Neural cell (in vitro differentiated cells): ENCODE measurements at regions not wholly inside any gene's neighbourhood (a gene's known extent, or its start where the extent isn't known, plus 50 kb on each side); places are given as distances from the start of the nearest gene placed in this dataset.

Source experiments
- H2AFZ ChIP-seq: fragments of 200-600, 300-800 bp; sonication (generic), shearing (Covaris generic); 2 replicates; pipeline ENCODE4 v1.6.0; 2014; ENCODE audit warnings: low read depth, mild to moderate bottlenecking, antibody characterized with exemption, low read length, moderate library complexity
- H3F3A ChIP-seq: fragments of 200-600 bp; shearing (Covaris generic); 2 replicates; pipeline ENCODE4 v1.6.1; 2016; ENCODE audit warnings: mild to moderate bottlenecking, moderate library complexity, mixed read lengths, antibody characterized with exemption, low read length; ENCODE audit not compliant: insufficient read depth, poor library complexity, severe bottlenecking
- H3K27ac ChIP-seq: fragments of 200-600, 300-800 bp; sonication (generic), shearing (Covaris generic); 2 replicates; pipeline ENCODE4 v1.5.1; 2014; ENCODE audit warnings: mild to moderate bottlenecking, low read length, moderate library complexity
- H3K27me3 ChIP-seq: fragments of 300-800, 200-600 bp; sonication (generic), shearing (Covaris generic); 2 replicates; pipeline ENCODE4 v1.6.0; 2014; ENCODE audit warnings: mild to moderate bottlenecking, low read depth, low read length, moderate library complexity; ENCODE audit not compliant: insufficient read depth
- H3K36me3 ChIP-seq: fragments of 300-800, 200-600 bp; sonication (generic), shearing (Covaris generic); 2 replicates; pipeline ENCODE4 v1.5.1; 2014; ENCODE audit warnings: mild to moderate bottlenecking, antibody characterized with exemption, low read length, moderate library complexity; ENCODE audit not compliant: insufficient read depth
- H3K4me2 ChIP-seq: fragments of 300-800, 200-600 bp; sonication (generic), shearing (Covaris generic); 2 replicates; pipeline ENCODE4 v1.6.0; 2014; ENCODE audit warnings: mild to moderate bottlenecking, low read length
- H3K4me3 ChIP-seq: fragments of 300-800, 200-600 bp; sonication (generic), shearing (Covaris generic); 2 replicates; pipeline ENCODE4 v1.5.1; 2014; ENCODE audit warnings: mild to moderate bottlenecking, low read length, moderate library complexity
- H3K79me2 ChIP-seq: fragments of 200-600 bp; shearing (Covaris generic); replicated peaks from 2 replicates; pipeline ENCODE4 v1.6.0; 2014; ENCODE audit warnings: mild to moderate bottlenecking, low read length, moderate library complexity; ENCODE audit not compliant: insufficient read depth
- H3K9ac ChIP-seq: fragments of 300-800, 200-600 bp; sonication (generic), shearing (Covaris generic); 2 replicates; pipeline ENCODE4 v1.6.1; 2016; ENCODE audit warnings: mild to moderate bottlenecking, low read length, mixed read lengths
- H3K9me2 ChIP-seq: fragments of 200-600 bp; shearing (Covaris generic); 2 replicates; pipeline ENCODE4 v1.6.1; 2016; ENCODE audit warnings: mild to moderate bottlenecking, low read length, mixed read lengths; ENCODE audit not compliant: insufficient read depth
- H3K9me3 ChIP-seq: fragments of 200-600, 300-800 bp; sonication (generic), shearing (Covaris generic); 2 replicates; pipeline ENCODE4 v1.6.1; 2016; ENCODE audit warnings: mild to moderate bottlenecking, mixed run types, low read length, moderate library complexity, mixed read lengths
- H4K20me1 ChIP-seq: fragments of 200-600 bp; shearing (Covaris generic); 2 replicates; pipeline ENCODE4 v1.6.1; 2016; ENCODE audit warnings: mild to moderate bottlenecking, mixed run types; ENCODE audit not compliant: insufficient read depth
- CTCF ChIP-seq: fragments of 450-650 bp; IDR thresholded peaks from 2 replicates; pipeline ENCODE4 v1.5.1; 2014; ENCODE audit warnings: antibody characterized with exemption, mild to moderate bottlenecking, moderate library complexity; ENCODE audit not compliant: poor library complexity, severe bottlenecking
- EP300 ChIP-seq: fragments of 450-650 bp; conservative IDR thresholded peaks from 2 replicates; pipeline ENCODE4 v1.6.1; 2014; ENCODE audit warnings: antibody characterized with exemption, mild to moderate bottlenecking, moderate library complexity; ENCODE audit not compliant: poor library complexity, severe bottlenecking
- EZH2 ChIP-seq: fragments of 200-600, 300-800 bp; shearing (Covaris generic), sonication (generic); IDR thresholded peaks from 2 replicates; pipeline ENCODE4 v1.6.1; 2014; ENCODE audit warnings: antibody characterized with exemption, low read length, borderline replicate concordance, mild to moderate bottlenecking; ENCODE audit not compliant: insufficient read depth, poor library complexity, severe bottlenecking
- MXI1 ChIP-seq: fragments of 450-650 bp; conservative IDR thresholded peaks from 2 replicates; pipeline ENCODE4 v1.6.1; 2014; ENCODE audit warnings: antibody characterized with exemption, mild to moderate bottlenecking; ENCODE audit not compliant: poor library complexity, severe bottlenecking
- POLR2AphosphoS5 ChIP-seq: IDR thresholded peaks from 2 replicates; pipeline ENCODE4 v1.6.1; 2012
- RAD21 ChIP-seq: fragments of 450-650 bp; conservative IDR thresholded peaks from 2 replicates; pipeline ENCODE4 v1.6.1; 2014; ENCODE audit warnings: antibody characterized with exemption, mild to moderate bottlenecking, moderate library complexity
- REST ChIP-seq: IDR thresholded peaks from 2 replicates; pipeline ENCODE4 v1.6.1; 2012; ENCODE audit warnings: borderline replicate concordance
- SMC3 ChIP-seq: fragments of 450-650 bp; conservative IDR thresholded peaks from 2 replicates; pipeline ENCODE4 v1.6.1; 2014; ENCODE audit warnings: antibody characterized with exemption, mild to moderate bottlenecking, moderate library complexity; ENCODE audit not compliant: poor library complexity
- TAF1 ChIP-seq: IDR thresholded peaks from 2 replicates; pipeline ENCODE4 v1.6.1; 2012; ENCODE audit warnings: low read depth

GRCh38 chr13:66128201-66128600 is 1101.9 kb downstream of the PCDH9 start:
- H3K36me3 ChIP-seq = no peaks in the 10 kb centered on the region
- H3K9ac ChIP-seq = no peak overlapping the region
- no peaks in the 10 kb centered on the region for H3K27me3 ChIP-seq
- TF ChIP-seq CTCF (no peak), SMC3 (no peak), REST (no peak), POLR2AphosphoS5 (no peak), RAD21 (no peak), EZH2 (no peak), TAF1 (no peak), MXI1 (no peak), EP300 (no peak)
- no peaks in the 10 kb centered on the region for H3K79me2 ChIP-seq
- no peaks in the 10 kb centered on the region for H3F3A ChIP-seq
- no peaks in the 10 kb centered on the region for H3K9me2 ChIP-seq
- no peaks in the 10 kb centered on the region for H4K20me1 ChIP-seq
- no peak overlapping the region for H3K4me3 ChIP-seq
- no peak overlapping the region for H3K4me2 ChIP-seq
- no peak overlapping the region for H3K27ac ChIP-seq
- H2AFZ ChIP-seq = no peak overlapping the region
- no peaks in the 10 kb centered on the region for H3K9me3 ChIP-seq

- H3K4me2 ChIP-seq = no peak overlapping the region
- H3K27me3 ChIP-seq = no peaks in the 10 kb centered on the region
- H3K36me3 ChIP-seq = no peaks in the 10 kb centered on the region
- peak overlapping the region; percentile 52 for H3K27ac ChIP-seq
- H3K79me2 ChIP-seq = no peaks in the 10 kb centered on the region
- no peaks in the 10 kb centered on the region for H4K20me1 ChIP-seq
- no peaks in the 10 kb centered on the region for H3K9me3 ChIP-seq
- no peak overlapping the region for H3K9ac ChIP-seq
- TF ChIP-seq EZH2 = no peak
- TF ChIP-seq EP300 = peak; percentile 65
- TF ChIP-seq MXI1 = no peak
- H3F3A ChIP-seq = peaks cover 6% of the 10 kb centered on the region
- H3K4me3 ChIP-seq = peak overlapping the region; percentile 3
- no peak overlapping the region for H2AFZ ChIP-seq
- no peaks in the 10 kb centered on the region for H3K9me2 ChIP-seq
Measured at GRCh38 chr13:66117563-66117962, 1112.6 kb downstream of the PCDH9 start.
